Limb (tissue), 2 donors: ENCODE measurements at regions not wholly inside any gene's neighbourhood (a gene's known extent, or its start where the extent isn't known, plus 50 kb on each side); places are given as distances from the start of the nearest gene placed in this dataset.

Source experiments
- DNase-seq, 2 donors: peaks; one replicate each; pipeline ENCODE4 v3.0.0-alpha.2; 2016; ENCODE audit errors: extremely low spot score in 2 of 2

- no peak for DNase-seq
Measured at GRCh38 chr4:176441594-176441993, 121.8 kb downstream of the SPCS3 start.

GRCh38 chr4:176443117-176443516 is 123.4 kb downstream of the SPCS3 start:
- no peak for DNase-seq

GRCh38 chr4:176443646-176444409 is 124.1 kb downstream of the SPCS3 start:
- no peak for DNase-seq

DNA sequence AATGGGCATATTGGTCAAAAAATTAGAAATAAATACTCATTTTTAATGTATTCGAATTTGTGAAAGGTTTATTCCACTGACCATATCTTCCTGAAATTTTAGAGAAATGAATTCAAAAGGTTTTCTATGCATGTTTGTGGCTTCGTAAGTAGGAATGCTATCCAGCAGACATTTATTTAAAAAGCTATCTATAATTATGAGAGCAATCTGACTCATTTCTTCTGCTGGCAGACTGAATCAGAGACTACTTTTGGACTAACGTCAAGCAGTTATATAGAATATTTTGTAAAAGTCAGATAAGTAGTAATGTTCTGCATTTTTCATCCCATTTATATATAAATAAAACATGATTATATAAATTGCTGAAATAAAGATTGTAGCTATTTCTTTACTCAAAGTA is 125.0 kb downstream of the SPCS3 start:
- no peak for DNase-seq

DNA sequence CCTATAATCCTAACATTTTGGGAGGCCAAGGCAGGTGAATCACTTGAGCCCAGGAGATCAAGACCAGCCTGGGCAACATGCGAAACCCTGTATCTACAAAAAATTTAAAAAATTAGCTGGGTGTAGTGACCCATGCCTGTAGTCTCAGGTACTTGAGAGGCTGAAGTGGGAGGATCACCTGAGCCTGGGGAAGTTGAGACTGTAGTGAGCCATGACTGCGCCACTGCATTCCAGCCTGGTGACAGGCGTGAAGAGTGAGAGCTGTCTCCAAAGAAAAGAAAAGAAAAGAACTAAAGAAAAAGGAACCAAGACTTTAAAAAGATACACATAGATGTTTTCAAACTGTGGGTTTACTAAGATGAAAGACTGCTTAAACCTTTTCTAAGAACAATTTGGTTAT is 129.0 kb downstream of the SPCS3 start:
- DNase-seq, result no peak

DNA sequence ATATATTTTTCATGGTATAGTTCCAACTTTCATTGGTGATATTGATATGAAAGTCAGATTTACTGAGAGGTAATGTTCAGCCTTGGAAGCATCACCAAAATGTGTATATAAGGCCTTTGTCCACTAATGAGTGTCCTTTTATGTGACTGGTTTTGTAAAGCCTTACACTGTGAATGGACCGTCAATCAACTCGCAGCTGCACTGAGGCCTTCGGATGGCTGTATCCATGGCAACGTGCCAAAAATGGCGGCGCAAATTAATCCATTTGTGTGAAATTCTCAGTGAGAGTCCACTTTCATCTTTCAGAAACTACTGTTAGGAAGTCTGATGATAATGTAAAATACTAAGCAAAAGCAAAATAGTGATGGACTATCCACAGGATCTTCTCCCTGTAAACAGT is 131.7 kb downstream of the SPCS3 start:
- peak in 1 of 2 donors; percentile 33 for DNase-seq

DNA sequence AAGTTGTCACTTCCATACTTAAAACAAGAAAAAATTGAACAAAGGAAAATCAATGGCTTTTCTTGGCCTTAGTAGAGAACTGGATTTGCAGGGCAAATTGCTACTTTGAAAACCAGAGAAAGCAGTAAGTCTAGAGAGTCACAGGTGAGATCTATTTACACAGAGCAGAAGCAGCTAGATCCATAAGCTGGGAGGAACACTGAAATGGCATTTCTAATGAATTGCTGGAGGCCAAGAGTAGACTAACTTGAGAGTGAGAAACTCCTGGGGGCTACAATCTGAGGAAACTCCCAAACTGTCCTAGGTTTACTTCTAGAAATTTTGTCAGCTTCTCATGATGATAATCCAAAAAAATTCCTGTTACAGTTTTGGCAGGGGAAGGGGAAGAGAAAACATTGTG is 133.3 kb downstream of the SPCS3 start:
- no peak for DNase-seq

DNA sequence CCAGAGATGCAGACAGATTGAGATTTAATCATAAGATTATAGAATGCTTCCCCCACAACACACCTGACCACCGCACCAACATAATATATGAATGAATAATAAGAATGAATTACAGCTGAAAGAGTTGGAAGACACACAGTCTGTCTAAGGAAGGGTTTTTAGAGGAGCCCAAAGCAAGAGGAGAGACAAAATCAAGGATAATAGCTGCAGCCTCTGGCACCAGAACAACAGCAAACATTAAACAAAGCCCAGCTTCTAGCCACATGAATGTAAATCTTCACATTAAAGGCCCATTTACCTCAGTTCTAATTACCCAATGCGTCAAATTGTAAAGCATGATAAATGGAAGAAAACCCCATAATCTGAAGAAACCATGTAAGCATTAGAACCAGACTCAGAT is 133.9 kb downstream of the SPCS3 start:
- no peak for DNase-seq

GRCh38 chr4:176464748-176465147 is 145.0 kb downstream of the SPCS3 start:
- no peak for DNase-seq

GRCh38 chr4:176467001-176467400 is 147.2 kb downstream of the SPCS3 start:
- no peak for DNase-seq

DNA sequence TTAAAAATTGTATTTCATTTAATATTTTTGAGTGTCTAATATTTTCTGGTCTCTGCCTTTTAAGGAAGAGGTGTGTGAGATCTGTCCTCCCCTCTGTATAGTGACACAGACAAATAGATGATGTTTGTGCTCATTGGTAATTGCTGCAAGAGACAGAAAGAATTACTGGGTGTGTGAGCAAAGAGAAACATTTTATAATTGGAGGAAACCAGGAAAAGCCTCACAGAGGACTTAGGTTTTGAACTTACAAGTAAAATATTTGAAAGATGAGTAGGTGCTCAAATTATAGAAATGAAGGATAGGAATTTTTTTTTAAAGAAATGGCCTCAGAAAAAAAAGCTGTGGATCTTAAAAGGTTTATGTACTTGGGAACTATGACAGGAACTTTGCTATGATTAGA is 149.8 kb downstream of the SPCS3 start:
- DNase-seq, result no peak

DNA sequence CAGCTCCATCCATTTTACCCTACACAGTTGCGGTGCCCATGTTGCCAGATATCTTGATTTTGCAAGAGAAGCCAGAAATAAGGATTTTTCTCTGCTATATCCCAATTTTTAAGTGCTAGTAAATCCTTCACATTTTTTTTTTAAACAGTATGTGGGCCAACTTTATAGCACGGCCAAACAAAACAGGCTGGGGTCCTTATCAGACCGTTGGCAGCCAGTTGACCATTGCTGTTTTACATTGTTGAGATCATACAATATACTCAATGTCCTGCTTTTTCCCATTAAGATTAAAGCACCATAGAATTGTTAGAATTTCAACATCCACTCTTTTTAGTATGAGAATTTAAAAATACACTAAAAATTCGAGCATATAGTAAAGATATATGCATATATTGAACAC is 150.9 kb downstream of the SPCS3 start:
- no peak for DNase-seq

DNA sequence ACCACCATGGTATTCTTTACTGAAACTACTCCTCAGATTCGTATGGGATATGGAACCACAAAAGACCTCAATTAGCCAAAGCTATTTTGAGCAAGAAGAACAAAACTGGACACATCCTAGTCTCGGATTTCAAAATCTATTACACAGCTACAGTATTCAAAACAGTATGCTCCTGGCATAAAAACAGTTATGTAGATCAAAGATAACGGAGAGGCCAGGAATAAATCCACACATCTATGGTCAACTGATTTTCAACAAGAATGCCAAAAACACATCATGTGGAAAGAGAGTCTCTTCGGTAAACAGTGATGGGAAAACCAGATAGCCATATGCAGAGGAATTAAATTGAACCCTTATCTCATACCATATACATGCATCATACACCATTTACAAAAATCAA is 155.3 kb downstream of the SPCS3 start:
- no peak for DNase-seq

DNA sequence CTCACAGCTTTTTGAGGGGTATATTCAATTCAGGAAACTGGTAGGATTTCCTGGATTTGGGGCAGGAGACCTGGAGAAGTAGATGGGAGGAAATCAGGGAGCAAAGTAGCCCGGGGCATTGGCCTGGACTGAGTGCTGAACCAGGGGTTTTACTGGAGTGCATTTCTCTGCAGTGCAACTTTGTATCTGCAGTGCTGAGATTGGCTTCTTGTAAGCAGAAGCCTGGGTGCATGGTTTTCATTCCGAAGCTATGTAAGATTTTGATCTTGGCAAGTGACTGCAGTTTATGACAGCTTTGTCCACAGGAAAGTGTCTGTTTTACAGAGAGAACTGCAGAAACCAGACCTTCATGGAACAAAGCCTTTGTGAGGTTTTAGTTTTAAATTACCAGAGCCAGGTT is 158.3 kb downstream of the SPCS3 start:
- DNase-seq, result no peak

DNA sequence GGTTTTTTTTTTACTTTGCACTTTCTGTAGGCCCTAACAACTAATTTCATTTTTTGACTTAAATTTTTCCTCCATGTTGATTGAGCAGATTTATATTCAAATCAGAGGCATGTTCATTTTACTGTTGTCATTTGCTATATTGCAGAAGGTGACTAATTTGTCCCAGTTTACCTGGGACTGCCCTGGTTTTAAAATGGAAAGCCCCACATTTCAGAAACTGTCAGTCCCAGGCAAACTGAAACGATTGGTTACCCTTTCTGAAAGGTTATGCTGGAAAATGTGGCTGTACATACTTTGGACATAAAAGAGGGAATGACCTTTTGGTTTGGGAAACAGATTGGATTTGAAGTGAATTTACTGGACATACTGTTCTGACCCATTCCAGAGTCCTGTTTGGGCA is 160.0 kb downstream of the SPCS3 start:
- no peak for DNase-seq

GRCh38 chr4:176482972-176483371 is 163.2 kb downstream of the SPCS3 start:
- no peak for DNase-seq

GRCh38 chr4:176484301-176484984 is 164.7 kb downstream of the SPCS3 start:
- no peak for DNase-seq

DNA sequence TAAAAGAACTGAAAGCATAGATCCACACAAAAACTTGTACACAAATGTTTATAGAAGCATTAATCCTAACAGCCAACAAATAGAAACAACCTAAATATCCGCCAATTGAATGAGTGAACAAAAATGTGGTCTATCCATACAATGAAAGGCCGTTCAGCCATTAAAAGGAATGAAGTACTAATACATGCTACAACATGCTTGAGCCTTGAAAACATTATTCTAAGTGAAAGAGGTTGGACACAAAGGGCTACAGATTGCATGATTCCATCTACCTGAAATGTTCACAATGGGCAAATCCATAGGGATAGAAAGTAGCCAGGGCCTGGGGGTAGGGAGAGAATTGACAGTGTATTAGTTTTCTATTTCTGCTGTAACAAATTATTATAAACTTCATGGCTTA is 169.2 kb downstream of the SPCS3 start:
- DNase-seq, result no peak

DNA sequence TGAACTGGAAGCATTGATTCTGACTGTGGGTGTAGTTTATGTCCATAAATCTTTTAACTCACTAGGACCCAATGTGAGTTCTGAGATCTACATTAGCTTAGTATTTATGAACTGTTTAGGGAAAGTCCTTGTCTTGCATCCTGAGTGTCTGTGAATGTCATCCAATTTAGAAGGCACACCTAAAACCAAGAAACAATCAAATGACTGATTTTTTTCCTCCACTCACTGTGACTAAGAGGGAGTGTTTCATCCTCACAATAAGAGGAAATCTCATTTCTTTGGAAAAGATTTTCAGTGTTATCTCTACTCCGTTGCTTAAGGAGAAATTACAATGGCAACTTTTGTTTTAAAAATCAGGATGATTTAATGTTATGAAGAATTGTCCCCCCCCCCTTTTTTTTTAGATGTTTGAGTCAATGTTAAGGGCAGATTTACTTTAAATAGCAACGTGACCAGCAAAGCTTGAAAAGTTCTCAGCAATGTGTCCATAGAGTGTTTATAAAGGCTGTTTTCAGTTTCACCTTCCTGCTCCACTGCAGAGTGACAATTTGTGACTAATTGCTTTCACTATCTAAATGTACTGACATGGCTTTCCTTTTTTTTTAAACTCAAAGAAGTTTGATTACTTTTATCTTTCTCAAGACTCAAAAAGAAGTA is 173.0 kb downstream of the SPCS3 start:
- DNase-seq, result no peak

GRCh38 chr4:176498617-176499256 is 179.0 kb downstream of the SPCS3 start:
- no peak for DNase-seq

DNA sequence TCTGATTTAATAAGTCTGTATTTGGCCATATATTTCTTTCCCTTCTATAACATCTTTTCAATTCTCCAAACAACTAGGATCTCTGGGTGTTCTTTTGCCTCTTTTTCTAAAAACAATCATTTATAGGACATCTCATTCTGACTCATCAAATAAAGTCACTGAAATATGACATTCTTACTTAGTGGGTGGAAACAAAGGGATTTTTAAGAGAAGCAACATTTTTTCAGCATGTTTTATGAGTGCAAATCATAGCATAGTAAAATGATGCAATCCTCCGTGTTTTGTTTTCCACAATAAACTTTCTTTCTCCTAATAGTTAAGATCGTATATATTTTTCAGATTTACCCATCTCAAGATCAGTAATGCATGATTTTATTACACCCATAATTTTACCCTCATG is 179.8 kb downstream of the SPCS3 start:
- DNase-seq, result no peak

DNA sequence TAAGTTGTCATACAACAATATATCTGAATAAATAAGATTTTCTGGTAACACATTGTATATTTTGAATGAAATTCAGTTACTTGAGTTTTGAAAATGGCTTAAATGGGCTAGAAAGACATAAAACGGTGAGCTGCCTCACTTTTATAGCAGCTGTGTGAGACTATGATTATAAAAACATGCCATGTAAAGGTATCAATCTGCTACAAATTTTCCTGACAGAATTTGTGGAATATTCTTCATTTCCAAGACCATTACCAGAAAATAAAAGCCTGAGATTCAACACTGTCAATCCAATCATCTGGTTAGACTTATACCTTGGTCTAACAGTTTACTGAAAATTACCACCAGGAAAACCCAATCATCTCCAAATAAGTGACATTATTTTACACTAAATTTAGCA is 181.1 kb downstream of the SPCS3 start:
- DNase-seq, result no peak
